ENCODE measurements at regions not wholly inside any gene's neighbourhood (a gene's known extent, or its start where the extent isn't known, plus 50 kb on each side); places are given as distances from the start of the nearest gene placed in this dataset.

GRCh38 chr18:30432349-30432748 is 610.2 kb downstream of the DSC3 start:
- SMC1A ChIA-PET (ENCODE audit: uncharacterized antibody, unreplicated experiment) = no interaction called here
- ATAC-seq = no peak
- DNase-seq (ENCODE audit: low read depth, low spot score) = no peak
- H3K36me3 ChIP-seq (ENCODE audit: control insufficient read depth in 2 of 2, insufficient read depth in 2 of 2, low read length in 1 of 2) = no peaks in the 10 kb centered on the region
- H3K27me3 ChIP-seq (replicated peaks in 1 of 2; ENCODE audit: control insufficient read depth in 2 of 2, insufficient read depth in 2 of 2, low read length in 1 of 2) = no peaks in the 10 kb centered on the region
- RAD21 ChIA-PET (ENCODE audit: unreplicated experiment) = no interaction called here
- no TSS peak for BruUV-seq (replicated peaks)
- H2AFZ ChIP-seq (ENCODE audit: control insufficient read depth, low read depth, low read length) = no peak overlapping the region
- no peaks in the 10 kb centered on the region for H3K9me3 ChIP-seq (replicated peaks; ENCODE audit: control insufficient read depth, insufficient read depth, low read length)
- CTCF ChIA-PET = no interaction called here
- no peak overlapping the region for H3K4me3 ChIP-seq
- H3K79me2 ChIP-seq (ENCODE audit: control insufficient read depth, insufficient read depth, low read length) = no peaks in the 10 kb centered on the region
- no peak overlapping the region for H3K27ac ChIP-seq (ENCODE audit: control insufficient read depth, insufficient read depth)
- FAIRE-seq = no peak
- H4K20me1 ChIP-seq (ENCODE audit: control insufficient read depth, insufficient read depth) = no peaks in the 10 kb centered on the region
- in situ Hi-C loops (cut with MboI) (no loop called here), intact Hi-C loops (cut with micrococcal nuclease; ENCODE audit: unreplicated experiment) (no loop called here)
- POLR2A ChIA-PET = no interaction called here
- TF ChIP-seq SMC3 (IDR thresholded peaks at IDR 0.05; ENCODE audit: borderline replicate concordance, low read length) (no peak), MEF2B (IDR thresholded peaks at IDR 0.05; ENCODE audit: partially characterized antibody, poor library complexity, severe bottlenecking) (no peak), IRF5 (IDR thresholded peaks at IDR 0.05; ENCODE audit: borderline replicate concordance) (no peak), IKZF2 (IDR thresholded peaks at IDR 0.05) (no peak), ASH2L (IDR thresholded peaks at IDR 0.05; ENCODE audit: borderline replicate concordance, low read depth) (no peak), SP1 (IDR thresholded peaks at IDR 0.05; ENCODE audit: low read depth, low read length) (no peak), POLR2AphosphoS5 (IDR thresholded peaks at IDR 0.05; ENCODE audit: low read length) (no peak), EZH2 (IDR thresholded peaks at IDR 0.05; ENCODE audit: borderline replicate concordance, control insufficient read depth, low read depth, low read length) (no peak), JUNB (IDR thresholded peaks at IDR 0.05) (no peak), CEBPB (IDR thresholded peaks at IDR 0.05; ENCODE audit: borderline replicate concordance in 1 of 2, low read depth in 2 of 2, low read length in 2 of 2) (no peak), REST (IDR thresholded peaks at IDR 0.05; ENCODE audit: low read depth, low read length) (no peak), STAT3 (IDR thresholded peaks at IDR 0.05; ENCODE audit: low read depth, low read length) (no peak), SPI1 (IDR thresholded peaks at IDR 0.05; ENCODE audit: borderline replicate concordance, insufficient read depth, low read depth, low read length) (no peak), NFYA (IDR thresholded peaks at IDR 0.05; ENCODE audit: borderline replicate concordance, low read depth, low read length) (no peak), SMAD1 (IDR thresholded peaks at IDR 0.05; ENCODE audit: low read depth, partially characterized antibody) (no peak), STAT1 (conservative IDR thresholded peaks at IDR 0.05) (no peak), BACH1 (IDR thresholded peaks at IDR 0.05; ENCODE audit: borderline replicate concordance) (no peak)
- no peaks in the 10 kb centered on the region for H3K4me1 ChIP-seq (ENCODE audit: control insufficient read depth, insufficient read depth, low read length)
- no peak overlapping the region for H3K9ac ChIP-seq (ENCODE audit: control insufficient read depth, insufficient read depth, low read length)
- H3K4me2 ChIP-seq (ENCODE audit: control insufficient read depth, insufficient read depth) = no peak overlapping the region
- WGBS (ENCODE audit: insufficient coverage, insufficient replicate concordance, low lambda C conversion rate, missing lambda C conversion rate) = 33% methylated on average over 2 of the region's 2 CpGs
